ENCODE measurements at regions not wholly inside any gene's neighbourhood (a gene's known extent, or its start where the extent isn't known, plus 50 kb on each side); places are given as distances from the start of the nearest gene placed in this dataset.

- no peak for DNase-seq
- intact Hi-C loops (cut with DNase I): no loop called here
Observed at GRCh38 chr5:152306386-152306785, 98.7 kb downstream of the NMUR2 start.

GRCh38 chr5:152305525-152305924 lies 99.6 kb downstream of the NMUR2 start:
- intact Hi-C loops (cut with DNase I): no loop called here
- no peaks in the 10 kb centered on the region for H3K4me1 ChIP-seq
- no peak for TF ChIP-seq CTCF (IDR thresholded peaks at IDR 0.05)

More at GRCh38 chr5:152306386-152306785, 98.7 kb downstream of the NMUR2 start:
- Histone ChIP-seq H3K27ac (no peak overlapping the region), H3K4me1 (no peaks in the 10 kb centered on the region), H3K4me3 (no peak overlapping the region), H3K9me3 (peaks cover 0 to 4% of the 10 kb centered on the region in 2 donors), H3K36me3 (no peaks in the 10 kb centered on the region), H3K27me3 (no peaks in the 10 kb centered on the region)
- no peak for ATAC-seq
- no peak for TF ChIP-seq CTCF (IDR thresholded peaks at IDR 0.05)

GRCh38 chr5:152303841-152304240 lies 101.2 kb downstream of the NMUR2 start:
- H3K27ac ChIP-seq: no peak overlapping the region
- intact Hi-C loops (cut with DNase I): no loop called here
- no peak for TF ChIP-seq CTCF (IDR thresholded peaks at IDR 0.05)
- H3K4me3 ChIP-seq: no peak overlapping the region
- no peaks in the 10 kb centered on the region for H3K36me3 ChIP-seq
- no peaks in the 10 kb centered on the region for H3K27me3 ChIP-seq
- DNase-seq (no peak), ATAC-seq (no peak)
- H3K4me1 ChIP-seq: no peaks in the 10 kb centered on the region
- peaks cover 0 to 4% of the 10 kb centered on the region in 2 donors for H3K9me3 ChIP-seq

More at GRCh38 chr5:152305525-152305924, 99.6 kb downstream of the NMUR2 start:
- ATAC-seq (no peak), DNase-seq (no peak)
- H3K36me3 ChIP-seq: no peaks in the 10 kb centered on the region
- H3K9me3 ChIP-seq: peaks cover 0 to 4% of the 10 kb centered on the region in 2 donors
- H3K4me3 ChIP-seq: no peak overlapping the region
- H3K27me3 ChIP-seq: no peaks in the 10 kb centered on the region
- H3K27ac ChIP-seq: no peak overlapping the region

- TF ChIP-seq CTCF (IDR thresholded peaks at IDR 0.05): no peak
- DNase-seq (no peak), ATAC-seq (no peak)
- Histone ChIP-seq H3K27me3 (no peaks in the 10 kb centered on the region), H3K9me3 (no peaks in the 10 kb centered on the region), H3K4me1 (no peaks in the 10 kb centered on the region), H3K4me3 (no peak overlapping the region), H3K27ac (no peak overlapping the region), H3K36me3 (no peaks in the 10 kb centered on the region)
- intact Hi-C loops (cut with DNase I): no loop called here
Observed at GRCh38 chr5:152297866-152298265, 107.2 kb downstream of the NMUR2 start.

- H3K27ac ChIP-seq: no peak overlapping the region
- H3K4me1 ChIP-seq: no peaks in the 10 kb centered on the region
- intact Hi-C loops (cut with DNase I): no loop called here
- no peaks in the 10 kb centered on the region for H3K27me3 ChIP-seq
- no peak overlapping the region for H3K4me3 ChIP-seq
- no peak for TF ChIP-seq CTCF (IDR thresholded peaks at IDR 0.05)
- H3K9me3 ChIP-seq: no peaks in the 10 kb centered on the region
- no peaks in the 10 kb centered on the region for H3K36me3 ChIP-seq
- DNase-seq (no peak), ATAC-seq (no peak)
Observed at GRCh38 chr5:152293189-152293588, 111.9 kb downstream of the NMUR2 start.

Data from left lung (tissue), 4 donors.